HEK293 (cell line): ENCODE measurements at regions not wholly inside any gene's neighbourhood (a gene's known extent, or its start where the extent isn't known, plus 50 kb on each side); places are given as distances from the start of the nearest gene placed in this dataset.

Experiments used
- CTCF ChIA-PET: fragments of 350-600 bp; formaldehyde crosslinking; extraction: SDS; loops from one replicate; lab custom pipeline; 2021; ENCODE audit warnings: antibody characterized with exemption; lab: Yijun Ruan, JAX
- POLR2A ChIA-PET: fragments of 300-600 bp; formaldehyde crosslinking; extraction: SDS; loops from one replicate; lab custom pipeline; 2020; ENCODE audit warnings: antibody characterized with exemption, inconsistent platforms; lab: Yijun Ruan, JAX
- H3K27ac ChIP-seq: fragments of 200-500 bp; sonication (Bioruptor generic); 2 replicates; pipeline ENCODE4 v1.5.1; 2014; ENCODE audit warnings: low read depth, low read length, control low read depth, inconsistent platforms; ENCODE audit errors: extremely low read depth
- H3K36me3 ChIP-seq, 2 experiments: fragments of 200-500 bp in 1 of 2; sonication (Bioruptor generic) in 1 of 2; 1 replicate in 1 of 2; 2 replicates in 1 of 2; pipeline ENCODE4 v1.5.1; 2014 to 2017; ENCODE audit warnings: inconsistent platforms in 2 of 2, low read length in 2 of 2; ENCODE audit not compliant: control insufficient read depth in 2 of 2, insufficient read depth in 1 of 2
- H3K4me1 ChIP-seq: fragments of 200-500 bp; sonication (Bioruptor generic); 2 replicates; pipeline ENCODE4 v1.5.1; 2014; ENCODE audit warnings: mild to moderate bottlenecking, low read length, inconsistent platforms; ENCODE audit not compliant: control insufficient read depth, insufficient read depth
- H3K4me3 ChIP-seq: 2 replicates; pipeline ENCODE4 v1.5.1; 2011; ENCODE audit warnings: low read depth, mild to moderate bottlenecking, control low read depth, low read length, moderate library complexity
- H3K9me3 ChIP-seq: fragments of 200-500 bp; sonication (Bioruptor generic); 2 replicates; pipeline ENCODE4 v1.5.1; 2014; ENCODE audit warnings: low read depth, low read length, inconsistent platforms; ENCODE audit not compliant: control insufficient read depth, insufficient read depth
- ATF2 ChIP-seq: fragments of 450-650 bp; formaldehyde crosslinking; IDR thresholded peaks from 2 replicates; pipeline ENCODE4 v1.5.1; 2016; ENCODE audit warnings: missing biosample characterization, missing genetic modification characterization, low read depth
- BCL11A ChIP-seq: fragments of 450-650 bp; formaldehyde crosslinking; IDR thresholded peaks from 2 replicates; pipeline ENCODE4 v1.5.1; 2016; ENCODE audit warnings: low read depth, missing biosample characterization, missing genetic modification characterization
- BCL11B ChIP-seq: fragments of 450-650 bp; formaldehyde crosslinking; IDR thresholded peaks from 2 replicates; pipeline ENCODE4 v1.5.1; 2016; ENCODE audit warnings: low read depth, missing biosample characterization, missing genetic modification characterization
- GLIS1 ChIP-seq: fragments of 450-650 bp; formaldehyde crosslinking; IDR thresholded peaks from 2 replicates; pipeline ENCODE4 v1.5.1; 2016; ENCODE audit warnings: missing biosample characterization, missing genetic modification characterization
- PRDM4 ChIP-seq: fragments of 450-650 bp; formaldehyde crosslinking; IDR thresholded peaks from 2 replicates; pipeline ENCODE4 v1.5.1; 2017; ENCODE audit warnings: missing biosample characterization, missing genetic modification characterization
- RBAK ChIP-seq: fragments of 450-650 bp; formaldehyde crosslinking; IDR thresholded peaks from 2 replicates; pipeline ENCODE4 v1.5.1; 2016; ENCODE audit warnings: missing biosample characterization, missing genetic modification characterization
- REPIN1 ChIP-seq: fragments of 450-650 bp; formaldehyde crosslinking; IDR thresholded peaks from 2 replicates; pipeline ENCODE4 v1.5.1; 2017; ENCODE audit warnings: missing biosample characterization, missing genetic modification characterization, low read depth
- ZEB2 ChIP-seq: fragments of 450-650 bp; formaldehyde crosslinking; IDR thresholded peaks from 2 replicates; pipeline ENCODE4 v1.5.1; 2016; ENCODE audit warnings: missing biosample characterization, missing genetic modification characterization
- ZNF10 ChIP-seq: fragments of 450-650 bp; formaldehyde crosslinking; IDR thresholded peaks from 2 replicates; pipeline ENCODE4 v1.5.1; 2017; ENCODE audit warnings: missing biosample characterization, missing genetic modification characterization
- ZNF132 ChIP-seq: fragments of 450-650 bp; formaldehyde crosslinking; IDR thresholded peaks from 2 replicates; pipeline ENCODE4 v1.5.1; 2017; ENCODE audit warnings: missing biosample characterization, missing genetic modification characterization, borderline replicate concordance
- ZNF175 ChIP-seq: fragments of 450-650 bp; formaldehyde crosslinking; IDR thresholded peaks from 2 replicates; pipeline ENCODE4 v1.5.1; 2016; ENCODE audit warnings: missing biosample characterization, missing genetic modification characterization
- ZNF202 ChIP-seq: fragments of 450-650 bp; formaldehyde crosslinking; IDR thresholded peaks from 2 replicates; pipeline ENCODE4 v1.5.1; 2016; ENCODE audit warnings: missing biosample characterization, missing genetic modification characterization, borderline replicate concordance
- ZNF324 ChIP-seq: fragments of 450-650 bp; formaldehyde crosslinking; IDR thresholded peaks from 2 replicates; pipeline ENCODE4 v1.5.1; 2016; ENCODE audit warnings: missing biosample characterization, missing genetic modification characterization
- ZNF521 ChIP-seq: fragments of 450-650 bp; formaldehyde crosslinking; IDR thresholded peaks from 2 replicates; pipeline ENCODE4 v1.5.1; 2017; ENCODE audit warnings: missing biosample characterization, mild to moderate bottlenecking, missing genetic modification characterization
- ZNF558 ChIP-seq: fragments of 450-650 bp; formaldehyde crosslinking; IDR thresholded peaks from 2 replicates; pipeline ENCODE4 v1.5.1; 2016; ENCODE audit warnings: missing biosample characterization, missing genetic modification characterization
- ZNF585B ChIP-seq: fragments of 450-650 bp; formaldehyde crosslinking; IDR thresholded peaks from 2 replicates; pipeline ENCODE4 v1.5.1; 2016; ENCODE audit warnings: missing biosample characterization, missing genetic modification characterization
- ZNF610 ChIP-seq: fragments of 450-650 bp; formaldehyde crosslinking; IDR thresholded peaks from 2 replicates; pipeline ENCODE4 v1.5.1; 2016; ENCODE audit warnings: missing biosample characterization, missing genetic modification characterization, borderline replicate concordance
- ZNF654 ChIP-seq: fragments of 450-650 bp; formaldehyde crosslinking; IDR thresholded peaks from 2 replicates; pipeline ENCODE4 v1.5.1; 2016; ENCODE audit warnings: low read depth, missing biosample characterization, missing genetic modification characterization
- ZNF701 ChIP-seq: fragments of 450-650 bp; formaldehyde crosslinking; IDR thresholded peaks from 2 replicates; pipeline ENCODE4 v1.5.1; 2016; ENCODE audit warnings: missing biosample characterization, missing genetic modification characterization
- ZNF76 ChIP-seq: fragments of 450-650 bp; formaldehyde crosslinking; IDR thresholded peaks from 2 replicates; pipeline ENCODE4; 2016; ENCODE audit warnings: low read depth, missing biosample characterization, missing genetic modification characterization, borderline replicate concordance
- ZNF776 ChIP-seq: fragments of 450-650 bp; formaldehyde crosslinking; IDR thresholded peaks from 2 replicates; pipeline ENCODE4 v1.5.0; 2017; ENCODE audit warnings: missing biosample characterization, missing genetic modification characterization, borderline replicate concordance
- ZNF837 ChIP-seq: fragments of 450-650 bp; formaldehyde crosslinking; IDR thresholded peaks from 2 replicates; pipeline ENCODE4 v1.5.1; 2016; ENCODE audit warnings: missing biosample characterization, missing genetic modification characterization
- TF ChIP-seq, protein P1 (sequence below): fragments of 450-650 bp; formaldehyde crosslinking; IDR thresholded peaks from 2 replicates; pipeline ENCODE4 v1.5.1; 2016; ENCODE audit warnings: missing biosample characterization, missing genetic modification characterization
- TF ChIP-seq, protein P2 (sequence below): fragments of 450-650 bp; formaldehyde crosslinking; IDR thresholded peaks from 2 replicates; pipeline ENCODE4 v1.5.1; 2016; ENCODE audit warnings: missing biosample characterization, missing genetic modification characterization
- TF ChIP-seq, protein P3 (sequence below): sonication (generic); formaldehyde crosslinking; IDR thresholded peaks from 2 replicates; pipeline ENCODE4 v1.8.1; 2022; ENCODE audit warnings: mild to moderate bottlenecking, moderate library complexity, missing genetic modification reagents
- TF ChIP-seq, protein P4 (sequence below): fragments of 450-650 bp; formaldehyde crosslinking; IDR thresholded peaks from 2 replicates; pipeline ENCODE4 v1.5.1; 2016; ENCODE audit warnings: missing biosample characterization, missing genetic modification characterization

GRCh38 chr5:26674846-26675245 lies 363.5 kb downstream of the CDH9 start:
- H3K4me3 ChIP-seq: peak overlapping the region; percentile 8; the same call in 1 of the 2 replicates
- H3K4me1 ChIP-seq: no peaks in the 10 kb centered on the region
- TF ChIP-seq ZNF132 (tag by site-specific recombination) (no peak), ZNF701 (tag by site-specific recombination) (no peak), ZNF175 (tag by site-specific recombination) (no peak), ATF2 (tag by site-specific recombination) (no peak), GLIS1 (tag by site-specific recombination) (no peak), BCL11B (tag by site-specific recombination) (no peak), PRDM4 (no peak), ZNF10 (tag by site-specific recombination) (no peak), ZNF558 (tag by site-specific recombination) (no peak), ZNF76 (no peak), ZNF324 (tag by site-specific recombination) (no peak), ZEB2 (no peak)
- TF ChIP-seq, protein P1, sequence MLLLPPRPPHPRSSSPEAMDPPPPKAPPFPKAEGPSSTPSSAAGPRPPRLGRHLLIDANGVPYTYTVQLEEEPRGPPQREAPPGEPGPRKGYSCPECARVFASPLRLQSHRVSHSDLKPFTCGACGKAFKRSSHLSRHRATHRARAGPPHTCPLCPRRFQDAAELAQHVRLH (tag by site-specific recombination): no peak
- no peaks in the 10 kb centered on the region for H3K9me3 ChIP-seq
- no peak overlapping the region for H3K27ac ChIP-seq
- ChIA-PET CTCF (interaction anchor here (1.2 kb wide), 1 partner anchor 26 kb away, joined by 4 read pairs; no protein-coding TSS in a partner anchor), POLR2A (no interaction called here)
- no peaks in the 10 kb centered on the region for H3K36me3 ChIP-seq

GRCh38 chr5:26669523-26669922 lies 368.9 kb downstream of the CDH9 start:
- H3K4me1 ChIP-seq: no peaks in the 10 kb centered on the region
- no peak overlapping the region for H3K27ac ChIP-seq
- CTCF ChIA-PET: no interaction called here
- no peaks in the 10 kb centered on the region for H3K9me3 ChIP-seq
- H3K36me3 ChIP-seq: no peaks in the 10 kb centered on the region
- POLR2A ChIA-PET: no interaction called here
- no peak overlapping the region for H3K4me3 ChIP-seq
- TF ChIP-seq BCL11A (tag by site-specific recombination) (no peak), ZNF202 (no peak), REPIN1 (no peak)

- no peaks in the 10 kb centered on the region for H3K9me3 ChIP-seq
- no peak overlapping the region for H3K27ac ChIP-seq
- H3K4me1 ChIP-seq: no peaks in the 10 kb centered on the region
- H3K4me3 ChIP-seq: no peak overlapping the region
- POLR2A ChIA-PET: no interaction called here
- CTCF ChIA-PET: no interaction called here
- H3K36me3 ChIP-seq: no peaks in the 10 kb centered on the region
- TF ChIP-seq ZNF837 (tag by site-specific recombination) (no peak), ZNF521 (no peak), ZNF585B (no peak), RBAK (tag by site-specific recombination) (no peak), ZNF654 (tag by site-specific recombination) (no peak), ZNF776 (tag by site-specific recombination) (no peak), ZNF610 (tag by site-specific recombination) (no peak)
- TF ChIP-seq, protein P2, sequence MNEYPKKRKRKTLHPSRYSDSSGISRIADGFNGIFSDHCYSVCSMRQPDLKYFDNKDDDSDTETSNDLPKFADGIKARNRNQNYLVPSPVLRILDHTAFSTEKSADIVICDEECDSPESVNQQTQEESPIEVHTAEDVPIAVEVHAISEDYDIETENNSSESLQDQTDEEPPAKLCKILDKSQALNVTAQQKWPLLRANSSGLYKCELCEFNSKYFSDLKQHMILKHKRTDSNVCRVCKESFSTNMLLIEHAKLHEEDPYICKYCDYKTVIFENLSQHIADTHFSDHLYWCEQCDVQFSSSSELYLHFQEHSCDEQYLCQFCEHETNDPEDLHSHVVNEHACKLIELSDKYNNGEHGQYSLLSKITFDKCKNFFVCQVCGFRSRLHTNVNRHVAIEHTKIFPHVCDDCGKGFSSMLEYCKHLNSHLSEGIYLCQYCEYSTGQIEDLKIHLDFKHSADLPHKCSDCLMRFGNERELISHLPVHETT (tag by site-specific recombination): no peak
- TF ChIP-seq, protein P3, sequence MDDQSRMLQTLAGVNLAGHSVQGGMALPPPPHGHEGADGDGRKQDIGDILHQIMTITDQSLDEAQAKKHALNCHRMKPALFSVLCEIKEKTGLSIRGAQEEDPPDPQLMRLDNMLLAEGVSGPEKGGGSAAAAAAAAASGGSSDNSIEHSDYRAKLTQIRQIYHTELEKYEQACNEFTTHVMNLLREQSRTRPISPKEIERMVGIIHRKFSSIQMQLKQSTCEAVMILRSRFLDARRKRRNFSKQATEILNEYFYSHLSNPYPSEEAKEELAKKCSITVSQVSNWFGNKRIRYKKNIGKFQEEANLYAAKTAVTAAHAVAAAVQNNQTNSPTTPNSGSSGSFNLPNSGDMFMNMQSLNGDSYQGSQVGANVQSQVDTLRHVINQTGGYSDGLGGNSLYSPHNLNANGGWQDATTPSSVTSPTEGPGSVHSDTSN (CRISPR knock-in tag): no peak
- TF ChIP-seq, protein P4, sequence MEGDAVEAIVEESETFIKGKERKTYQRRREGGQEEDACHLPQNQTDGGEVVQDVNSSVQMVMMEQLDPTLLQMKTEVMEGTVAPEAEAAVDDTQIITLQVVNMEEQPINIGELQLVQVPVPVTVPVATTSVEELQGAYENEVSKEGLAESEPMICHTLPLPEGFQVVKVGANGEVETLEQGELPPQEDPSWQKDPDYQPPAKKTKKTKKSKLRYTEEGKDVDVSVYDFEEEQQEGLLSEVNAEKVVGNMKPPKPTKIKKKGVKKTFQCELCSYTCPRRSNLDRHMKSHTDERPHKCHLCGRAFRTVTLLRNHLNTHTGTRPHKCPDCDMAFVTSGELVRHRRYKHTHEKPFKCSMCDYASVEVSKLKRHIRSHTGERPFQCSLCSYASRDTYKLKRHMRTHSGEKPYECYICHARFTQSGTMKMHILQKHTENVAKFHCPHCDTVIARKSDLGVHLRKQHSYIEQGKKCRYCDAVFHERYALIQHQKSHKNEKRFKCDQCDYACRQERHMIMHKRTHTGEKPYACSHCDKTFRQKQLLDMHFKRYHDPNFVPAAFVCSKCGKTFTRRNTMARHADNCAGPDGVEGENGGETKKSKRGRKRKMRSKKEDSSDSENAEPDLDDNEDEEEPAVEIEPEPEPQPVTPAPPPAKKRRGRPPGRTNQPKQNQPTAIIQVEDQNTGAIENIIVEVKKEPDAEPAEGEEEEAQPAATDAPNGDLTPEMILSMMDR (tag by site-specific recombination): no peak
These were observed 369.4 kb downstream of the CDH9 start for GRCh38 chr5:26669031-26669430.
